ENCODE measurements at regions not wholly inside any gene's neighbourhood (a gene's known extent, or its start where the extent isn't known, plus 50 kb on each side); places are given as distances from the start of the nearest gene placed in this dataset.

DNA sequence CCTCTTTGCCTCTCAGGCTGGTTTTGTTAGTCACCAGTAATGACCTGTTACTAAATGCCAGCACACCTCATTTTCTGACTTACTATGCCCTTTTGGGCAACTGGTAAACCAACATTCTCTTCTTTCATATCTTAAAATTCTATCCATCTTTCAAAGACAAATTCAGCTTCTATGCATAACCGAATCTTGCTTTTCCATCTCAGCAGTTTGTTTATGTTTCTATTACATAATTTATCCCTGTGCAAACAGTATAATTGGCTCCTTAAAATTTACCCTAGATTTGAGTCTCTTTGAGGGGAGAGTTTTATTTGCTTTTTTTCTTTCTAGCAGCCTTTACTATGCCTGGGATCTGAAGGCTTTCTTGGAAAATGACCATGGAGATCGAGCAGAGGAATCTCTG lies 58.5 kb upstream of the SIPA1L2 start:
- TF ChIP-seq, protein P1, sequence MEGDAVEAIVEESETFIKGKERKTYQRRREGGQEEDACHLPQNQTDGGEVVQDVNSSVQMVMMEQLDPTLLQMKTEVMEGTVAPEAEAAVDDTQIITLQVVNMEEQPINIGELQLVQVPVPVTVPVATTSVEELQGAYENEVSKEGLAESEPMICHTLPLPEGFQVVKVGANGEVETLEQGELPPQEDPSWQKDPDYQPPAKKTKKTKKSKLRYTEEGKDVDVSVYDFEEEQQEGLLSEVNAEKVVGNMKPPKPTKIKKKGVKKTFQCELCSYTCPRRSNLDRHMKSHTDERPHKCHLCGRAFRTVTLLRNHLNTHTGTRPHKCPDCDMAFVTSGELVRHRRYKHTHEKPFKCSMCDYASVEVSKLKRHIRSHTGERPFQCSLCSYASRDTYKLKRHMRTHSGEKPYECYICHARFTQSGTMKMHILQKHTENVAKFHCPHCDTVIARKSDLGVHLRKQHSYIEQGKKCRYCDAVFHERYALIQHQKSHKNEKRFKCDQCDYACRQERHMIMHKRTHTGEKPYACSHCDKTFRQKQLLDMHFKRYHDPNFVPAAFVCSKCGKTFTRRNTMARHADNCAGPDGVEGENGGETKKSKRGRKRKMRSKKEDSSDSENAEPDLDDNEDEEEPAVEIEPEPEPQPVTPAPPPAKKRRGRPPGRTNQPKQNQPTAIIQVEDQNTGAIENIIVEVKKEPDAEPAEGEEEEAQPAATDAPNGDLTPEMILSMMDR (IDR thresholded peaks at IDR 0.05) = no peak
- TF ChIP-seq POLR2A (IDR thresholded peaks at IDR 0.05) = no peak

Measured in body of pancreas (tissue), 4 donors.